Adipocyte (in vitro differentiated cells): ENCODE measurements at regions not wholly inside any gene's neighbourhood (a gene's known extent, or its start where the extent isn't known, plus 50 kb on each side); places are given as distances from the start of the nearest gene placed in this dataset.
A peak's percentile ranks its signal among the peaks of the same experiment; 100 is the strongest.

Experiments
- DNase-seq: peaks from one replicate; pipeline ENCODE4 v3.0.0-alpha.2; 2015; ENCODE audit warnings: low read depth
- H3K27me3 ChIP-seq: replicated peaks from 2 replicates; pipeline ENCODE4 v1.7.0; 2013; ENCODE audit warnings: mild to moderate bottlenecking, low read length, moderate library complexity; ENCODE audit not compliant: control insufficient read depth, insufficient read depth
- H3K36me3 ChIP-seq: 2 replicates; pipeline ENCODE4 v1.7.0; 2013; ENCODE audit warnings: low read length, mild to moderate bottlenecking, moderate library complexity; ENCODE audit not compliant: control insufficient read depth, insufficient read depth, severe bottlenecking
- H3K4me1 ChIP-seq: 2 replicates; pipeline ENCODE4 v1.7.0; 2013; ENCODE audit warnings: mild to moderate bottlenecking, low read length, moderate library complexity; ENCODE audit not compliant: control insufficient read depth, insufficient read depth
- H3K4me3 ChIP-seq: 2 replicates; pipeline ENCODE4 v1.7.0; 2013; ENCODE audit warnings: mild to moderate bottlenecking, low read length, moderate library complexity
- H3K9ac ChIP-seq: 2 replicates; pipeline ENCODE4 v1.7.0; 2013; ENCODE audit warnings: mild to moderate bottlenecking, low read length, moderate library complexity
- H3K9me3 ChIP-seq: 2 replicates; pipeline ENCODE4 v1.7.0; 2013; ENCODE audit warnings: mild to moderate bottlenecking, low read length, moderate library complexity; ENCODE audit not compliant: control insufficient read depth

DNA sequence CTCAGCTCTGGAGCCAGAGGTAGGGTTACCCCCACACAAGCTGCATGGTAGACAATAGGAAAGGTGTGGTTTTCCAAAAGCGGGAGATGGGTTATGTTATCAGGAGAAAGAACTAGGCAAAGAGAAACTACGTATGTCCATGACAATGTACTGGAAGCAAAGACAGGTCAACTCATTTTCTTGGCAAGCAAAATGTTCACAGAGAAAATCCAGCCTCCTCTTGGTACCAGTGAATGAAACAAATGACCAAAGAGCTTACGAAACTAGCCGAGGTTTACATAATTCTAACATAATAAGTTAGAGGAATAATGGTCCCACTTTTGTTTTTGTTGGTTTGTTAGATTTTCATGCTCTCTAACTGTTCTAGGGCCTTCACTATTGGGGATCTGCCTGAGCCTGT, 338.1 kb upstream of the TGFBR2 start:
- no peak overlapping the region for H3K4me3 ChIP-seq
- no peaks in the 10 kb centered on the region for H3K27me3 ChIP-seq
- H3K9ac ChIP-seq: no peak overlapping the region
- H3K4me1 ChIP-seq: peaks cover 3% of the 10 kb centered on the region
- no peak for DNase-seq
- no peaks in the 10 kb centered on the region for H3K9me3 ChIP-seq
- H3K36me3 ChIP-seq: no peaks in the 10 kb centered on the region

GRCh38 chr3:30269751-30270445, 336.5 kb upstream of the TGFBR2 start:
- Histone ChIP-seq H3K9me3 (no peaks in the 10 kb centered on the region), H3K27me3 (no peaks in the 10 kb centered on the region), H3K4me1 (no peaks in the 10 kb centered on the region), H3K36me3 (no peaks in the 10 kb centered on the region), H3K4me3 (no peak overlapping the region), H3K9ac (no peak overlapping the region)
- DNase-seq: no peak

DNA sequence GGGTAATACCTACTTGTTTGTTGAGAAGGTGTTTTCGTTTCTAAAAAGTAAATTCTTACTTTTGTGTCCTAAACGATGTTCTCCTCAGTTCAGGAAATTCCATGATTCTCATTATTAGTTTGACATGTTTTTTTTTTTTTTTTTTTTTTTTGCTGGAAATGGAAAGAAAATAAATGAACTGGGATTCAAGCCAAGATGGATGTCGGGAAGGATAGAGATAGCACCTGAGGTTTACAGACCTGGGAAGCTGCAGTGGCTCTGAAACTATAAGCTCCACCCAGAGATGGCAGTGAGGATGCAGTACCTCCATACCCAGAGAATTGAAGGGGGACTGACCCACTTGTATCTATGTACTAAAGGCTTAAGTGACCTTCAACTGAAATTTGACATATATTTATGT, 334.6 kb upstream of the TGFBR2 start:
- H3K27me3 ChIP-seq: no peaks in the 10 kb centered on the region
- no peak for DNase-seq
- no peaks in the 10 kb centered on the region for H3K4me1 ChIP-seq
- no peak overlapping the region for H3K4me3 ChIP-seq
- no peaks in the 10 kb centered on the region for H3K9me3 ChIP-seq
- H3K36me3 ChIP-seq: no peaks in the 10 kb centered on the region
- no peak overlapping the region for H3K9ac ChIP-seq

DNA sequence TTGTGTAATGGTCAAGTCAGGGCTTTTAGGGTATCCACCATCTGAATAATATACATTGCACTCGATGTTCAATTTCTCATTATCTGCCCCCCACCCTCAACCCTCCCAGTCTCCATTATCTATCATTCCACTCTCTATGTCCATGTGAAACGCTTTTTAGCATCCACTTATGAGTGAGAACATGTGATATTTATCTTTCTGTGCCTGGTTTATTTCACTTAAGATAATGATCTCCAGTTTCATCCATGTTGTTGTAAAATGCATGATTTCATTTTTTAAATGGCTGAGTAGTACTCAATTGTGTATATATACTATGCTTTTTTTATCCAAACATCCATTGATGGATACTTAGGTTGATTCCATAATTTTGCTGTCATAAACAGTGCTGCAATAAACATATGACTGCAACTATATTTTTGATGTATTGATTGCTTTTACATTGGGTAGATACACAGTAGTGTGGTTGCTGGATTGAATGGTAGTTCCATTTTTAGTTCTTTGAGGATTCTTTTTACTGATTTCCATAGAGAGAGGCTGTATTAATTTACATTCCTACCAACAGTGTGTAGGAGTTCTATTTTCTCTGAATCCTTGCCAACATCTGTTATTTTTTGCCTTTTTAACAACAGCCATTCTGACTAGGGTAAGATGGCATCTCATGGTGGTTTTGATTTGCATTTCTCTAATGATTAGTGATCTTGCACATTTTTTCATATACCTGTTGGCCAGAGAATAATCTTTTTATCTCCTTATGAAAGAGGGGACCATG, 332.9 kb upstream of the TGFBR2 start:
- no peaks in the 10 kb centered on the region for H3K27me3 ChIP-seq
- H3K4me3 ChIP-seq: no peak overlapping the region
- no peaks in the 10 kb centered on the region for H3K36me3 ChIP-seq
- H3K9ac ChIP-seq: no peak overlapping the region
- peaks cover 1% of the 10 kb centered on the region for H3K9me3 ChIP-seq
- H3K4me1 ChIP-seq: no peaks in the 10 kb centered on the region
- peak; percentile 56 for DNase-seq

GRCh38 chr3:30277494-30277893, 328.9 kb upstream of the TGFBR2 start:
- Histone ChIP-seq H3K4me3 (no peak overlapping the region), H3K9me3 (peaks cover 5% of the 10 kb centered on the region)

GRCh38 chr3:30281526-30281925, 324.9 kb upstream of the TGFBR2 start:
- peaks cover 5% of the 10 kb centered on the region for H3K9me3 ChIP-seq
- H3K4me3 ChIP-seq: no peak overlapping the region

More at GRCh38 chr3:30277494-30277893, 328.9 kb upstream of the TGFBR2 start:
- DNase-seq: no peak
- H3K27me3 ChIP-seq: no peaks in the 10 kb centered on the region
- no peak overlapping the region for H3K9ac ChIP-seq
- no peaks in the 10 kb centered on the region for H3K36me3 ChIP-seq
- peaks cover 7% of the 10 kb centered on the region for H3K4me1 ChIP-seq

DNA sequence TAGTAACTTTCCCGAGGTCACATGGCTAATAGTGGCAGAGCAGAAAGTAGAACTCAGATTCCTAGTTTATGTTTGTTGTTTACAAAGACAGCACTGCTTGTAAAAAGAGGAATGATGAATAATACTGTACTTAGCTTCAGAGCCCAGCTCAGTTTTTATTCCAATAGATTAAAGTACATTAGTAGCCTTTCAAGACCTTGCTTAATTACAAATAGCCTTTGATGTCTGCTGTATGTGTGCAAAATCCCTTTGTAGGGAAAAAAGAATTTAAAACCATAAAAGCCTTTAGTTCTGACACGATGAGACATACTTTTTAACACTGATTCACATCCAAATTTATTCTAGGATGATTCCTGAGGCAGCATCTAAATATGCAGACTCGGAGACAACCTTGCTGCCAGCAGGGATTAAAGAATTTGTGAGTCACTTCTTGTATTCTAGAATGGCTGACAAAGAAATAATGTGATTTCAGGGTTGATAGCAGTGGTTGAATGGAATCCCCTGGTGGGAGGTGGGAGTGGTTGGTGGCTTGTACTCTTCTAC, 324.2 kb upstream of the TGFBR2 start:
- H3K9ac ChIP-seq: peak overlapping the region; percentile 67
- H3K27me3 ChIP-seq: no peaks in the 10 kb centered on the region
- H3K36me3 ChIP-seq: no peaks in the 10 kb centered on the region
- H3K4me1 ChIP-seq: peaks cover 40% of the 10 kb centered on the region
- peaks cover 5% of the 10 kb centered on the region for H3K9me3 ChIP-seq
- peak; percentile 80 for DNase-seq
- H3K4me3 ChIP-seq: no peak overlapping the region

More at GRCh38 chr3:30281526-30281925, 324.9 kb upstream of the TGFBR2 start:
- no peak for DNase-seq
- H3K4me1 ChIP-seq: peaks cover 33% of the 10 kb centered on the region
- no peaks in the 10 kb centered on the region for H3K27me3 ChIP-seq
- no peaks in the 10 kb centered on the region for H3K36me3 ChIP-seq
- H3K9ac ChIP-seq: no peak overlapping the region

DNA sequence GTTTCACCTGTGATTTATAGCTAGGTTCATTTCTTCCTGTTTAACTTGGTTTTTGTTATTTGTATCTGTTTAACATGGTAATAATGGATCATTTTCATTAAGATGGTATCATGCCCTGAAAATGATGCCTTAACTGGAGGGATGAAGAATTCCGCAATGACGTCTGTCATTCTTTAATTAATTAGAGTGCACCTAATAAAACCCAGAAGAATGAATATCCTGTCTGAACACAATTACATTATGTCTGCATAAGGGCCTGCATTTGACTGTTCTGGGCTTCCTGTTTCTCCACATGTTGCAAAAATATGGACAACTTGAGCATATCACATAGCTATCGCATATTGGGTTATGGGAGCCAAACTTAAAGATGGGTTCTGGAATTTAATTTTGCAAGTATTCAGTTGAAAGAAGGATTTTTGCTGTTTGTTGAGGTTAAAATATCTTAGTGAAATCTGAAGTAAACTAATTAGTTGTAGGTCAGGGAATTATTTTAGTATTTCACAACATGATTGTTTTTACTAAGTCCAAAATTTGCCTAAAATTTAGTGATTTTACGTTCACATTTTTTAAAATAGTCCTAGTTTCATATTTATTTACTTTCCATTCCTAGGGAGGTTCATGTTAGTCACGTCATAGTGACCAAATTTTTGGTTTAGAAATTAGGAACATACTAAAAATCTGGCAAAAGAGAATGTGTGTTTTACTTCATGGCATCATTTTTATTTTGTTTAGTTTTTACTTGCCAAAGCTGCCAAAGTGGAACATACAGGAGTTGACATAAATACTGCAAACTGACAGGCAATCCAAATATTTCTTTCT, 321.0 kb upstream of the TGFBR2 start:
- no peak for DNase-seq
- no peak overlapping the region for H3K4me3 ChIP-seq
- peak overlapping the region; percentile 52 for H3K9ac ChIP-seq
- H3K9me3 ChIP-seq: no peaks in the 10 kb centered on the region
- H3K36me3 ChIP-seq: no peaks in the 10 kb centered on the region
- peaks cover 58% of the 10 kb centered on the region for H3K4me1 ChIP-seq
- H3K27me3 ChIP-seq: no peaks in the 10 kb centered on the region

- H3K36me3 ChIP-seq: no peaks in the 10 kb centered on the region
- no peak overlapping the region for H3K4me3 ChIP-seq
- no peaks in the 10 kb centered on the region for H3K27me3 ChIP-seq
- peak; percentile 79 for DNase-seq
- H3K9me3 ChIP-seq: no peaks in the 10 kb centered on the region
- peaks cover 58% of the 10 kb centered on the region for H3K4me1 ChIP-seq
- peak overlapping the region; percentile 56 for H3K9ac ChIP-seq
These were observed 320.3 kb upstream of the TGFBR2 start for GRCh38 chr3:30286007-30286669.

DNA sequence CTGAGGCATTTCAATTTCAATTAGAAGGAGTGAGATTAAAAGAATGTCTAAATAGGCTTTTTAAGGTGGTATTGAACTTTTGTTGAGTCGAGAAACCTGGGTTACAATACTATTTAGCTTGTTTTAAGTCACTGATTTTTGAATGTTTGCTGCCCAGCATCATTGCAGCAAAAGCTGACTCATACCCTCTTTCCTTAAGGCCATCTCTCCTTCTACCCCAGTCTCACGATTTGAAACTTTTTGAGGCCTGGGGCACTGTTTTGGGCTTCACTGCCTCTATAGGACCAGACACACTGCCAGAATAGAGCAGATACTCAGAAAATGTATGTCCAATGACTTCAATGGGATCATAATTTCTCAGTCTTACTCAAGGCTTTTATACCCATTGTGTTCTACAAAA, 319.6 kb upstream of the TGFBR2 start:
- no peaks in the 10 kb centered on the region for H3K9me3 ChIP-seq
- no peak overlapping the region for H3K4me3 ChIP-seq
- no peaks in the 10 kb centered on the region for H3K27me3 ChIP-seq
- DNase-seq: no peak
- H3K4me1 ChIP-seq: peaks cover 55% of the 10 kb centered on the region
- H3K9ac ChIP-seq: peak overlapping the region; percentile 56
- H3K36me3 ChIP-seq: no peaks in the 10 kb centered on the region
